Colonic mucosa (tissue), 4 donors: ENCODE measurements at regions not wholly inside any gene's neighbourhood (a gene's known extent, or its start where the extent isn't known, plus 50 kb on each side); places are given as distances from the start of the nearest gene placed in this dataset.

ENCODE experiments used
- DNase-seq: peaks from one replicate; pipeline ENCODE4 v3.0.0-alpha.2; 2020
- H3K27ac ChIP-seq: fragments of 200-600 bp; one replicate; pipeline ENCODE4 v1.8.0; 2021
- H3K27me3 ChIP-seq: fragments of 200-600 bp; one replicate; pipeline ENCODE4 v1.8.0; 2021
- H3K36me3 ChIP-seq: fragments of 200-600 bp; one replicate; pipeline ENCODE4 v1.8.0; 2021
- H3K4me1 ChIP-seq: fragments of 200-600 bp; one replicate; pipeline ENCODE4 v1.8.0; 2021; ENCODE audit warnings: mild to moderate bottlenecking
- H3K4me3 ChIP-seq: fragments of 200-600 bp; one replicate; pipeline ENCODE4 v1.8.0; 2021
- H3K9ac ChIP-seq, 2 donors: one replicate each; pipeline ENCODE4 v1.7.0; 2013; ENCODE audit warnings: control low read depth in 2 of 2, low read depth in 2 of 2, low read length in 2 of 2
- H3K9me3 ChIP-seq: fragments of 200-600 bp; one replicate; pipeline ENCODE4 v1.8.0; 2021
- intact Hi-C: fragments of 100-400 bp; cut with DNase I; formaldehyde crosslinking; loops from one replicate; pipeline ENCODE4 v1.14.1; 2022
- TF ChIP-seq, protein P1 (sequence below): fragments of 200-600 bp; IDR thresholded peaks from one replicate; pipeline ENCODE4 v1.8.0; 2022; ENCODE audit warnings: antibody characterized with exemption, mild to moderate bottlenecking
- donor health status: healthy.
- donor health status: DM: no; HTN: no; CAD: no.
- donor health status: DM: no; HTN: no; CAD: no.

DNA sequence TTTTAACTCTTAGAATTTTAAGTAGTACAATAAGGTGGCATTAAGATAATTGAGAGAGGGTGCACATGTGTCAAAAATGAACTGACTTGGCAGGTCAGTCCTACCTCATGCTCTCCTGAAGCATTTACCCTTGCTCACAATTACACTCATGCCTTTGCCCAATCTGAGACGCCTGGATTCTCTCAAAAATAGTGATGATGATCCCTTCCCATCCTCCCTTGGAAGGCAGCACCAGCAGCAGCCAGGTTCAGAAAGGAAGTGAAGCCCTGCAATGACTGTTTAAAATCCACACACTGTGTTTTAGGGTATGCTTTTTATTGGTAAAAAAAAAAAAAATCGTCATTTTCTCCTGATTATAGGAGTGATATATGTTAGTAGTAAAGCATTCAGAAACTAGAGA lies 246.6 kb downstream of the PRELID2 start:
- Histone ChIP-seq H3K4me3 (no peak overlapping the region), H3K9me3 (no peaks in the 10 kb centered on the region), H3K36me3 (no peaks in the 10 kb centered on the region), H3K4me1 (no peaks in the 10 kb centered on the region), H3K9ac (no peak overlapping the region), H3K27me3 (no peaks in the 10 kb centered on the region), H3K27ac (no peak overlapping the region)
- TF ChIP-seq, protein P1, sequence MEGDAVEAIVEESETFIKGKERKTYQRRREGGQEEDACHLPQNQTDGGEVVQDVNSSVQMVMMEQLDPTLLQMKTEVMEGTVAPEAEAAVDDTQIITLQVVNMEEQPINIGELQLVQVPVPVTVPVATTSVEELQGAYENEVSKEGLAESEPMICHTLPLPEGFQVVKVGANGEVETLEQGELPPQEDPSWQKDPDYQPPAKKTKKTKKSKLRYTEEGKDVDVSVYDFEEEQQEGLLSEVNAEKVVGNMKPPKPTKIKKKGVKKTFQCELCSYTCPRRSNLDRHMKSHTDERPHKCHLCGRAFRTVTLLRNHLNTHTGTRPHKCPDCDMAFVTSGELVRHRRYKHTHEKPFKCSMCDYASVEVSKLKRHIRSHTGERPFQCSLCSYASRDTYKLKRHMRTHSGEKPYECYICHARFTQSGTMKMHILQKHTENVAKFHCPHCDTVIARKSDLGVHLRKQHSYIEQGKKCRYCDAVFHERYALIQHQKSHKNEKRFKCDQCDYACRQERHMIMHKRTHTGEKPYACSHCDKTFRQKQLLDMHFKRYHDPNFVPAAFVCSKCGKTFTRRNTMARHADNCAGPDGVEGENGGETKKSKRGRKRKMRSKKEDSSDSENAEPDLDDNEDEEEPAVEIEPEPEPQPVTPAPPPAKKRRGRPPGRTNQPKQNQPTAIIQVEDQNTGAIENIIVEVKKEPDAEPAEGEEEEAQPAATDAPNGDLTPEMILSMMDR, result no peak
- intact Hi-C loops, result no loop called here
- DNase-seq, result no peak

GRCh38 chr5:145588113-145588512 lies 247.0 kb downstream of the PRELID2 start:
- H3K27me3 ChIP-seq, result no peaks in the 10 kb centered on the region
- no peak overlapping the region for H3K27ac ChIP-seq
- no peaks in the 10 kb centered on the region for H3K36me3 ChIP-seq
- no peak overlapping the region for H3K9ac ChIP-seq
- TF ChIP-seq, protein P1, result no peak
- no peak overlapping the region for H3K4me3 ChIP-seq
- DNase-seq, result no peak
- intact Hi-C loops, result no loop called here
- H3K9me3 ChIP-seq, result no peaks in the 10 kb centered on the region
- H3K4me1 ChIP-seq, result no peaks in the 10 kb centered on the region

DNA sequence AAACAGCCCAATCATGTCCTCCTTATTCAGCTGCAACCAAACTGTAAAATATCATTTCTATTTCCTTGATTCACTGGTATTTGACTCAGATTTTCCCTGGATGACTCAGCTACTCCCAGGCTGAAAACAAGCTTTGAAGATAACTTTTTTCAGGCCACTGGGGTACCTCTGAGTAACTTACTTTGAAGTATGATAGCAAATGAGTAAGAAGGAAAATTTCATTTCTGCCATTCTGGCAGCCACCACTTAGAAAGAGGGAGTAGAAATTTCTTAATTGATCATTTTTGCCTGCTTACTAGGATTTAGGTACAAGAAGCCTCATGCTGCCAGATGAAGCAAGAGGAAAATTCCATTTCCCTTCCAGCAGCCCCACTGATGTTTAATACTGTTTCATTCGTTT lies 247.4 kb downstream of the PRELID2 start:
- TF ChIP-seq, protein P1, result no peak
- Histone ChIP-seq H3K36me3 (no peaks in the 10 kb centered on the region), H3K4me1 (no peaks in the 10 kb centered on the region), H3K27me3 (no peaks in the 10 kb centered on the region), H3K9ac (no peak overlapping the region), H3K9me3 (no peaks in the 10 kb centered on the region), H3K4me3 (no peak overlapping the region), H3K27ac (no peak overlapping the region)
- DNase-seq, result no peak
- intact Hi-C loops, result no loop called here

- H3K4me3 ChIP-seq, result no peak overlapping the region
- no peaks in the 10 kb centered on the region for H3K9me3 ChIP-seq
- no peak overlapping the region for H3K9ac ChIP-seq
- TF ChIP-seq, protein P1, result no peak
- no peak for DNase-seq
- intact Hi-C loops, result no loop called here
- H3K27me3 ChIP-seq, result no peaks in the 10 kb centered on the region
- H3K4me1 ChIP-seq, result no peaks in the 10 kb centered on the region
- H3K27ac ChIP-seq, result no peak overlapping the region
- no peaks in the 10 kb centered on the region for H3K36me3 ChIP-seq
Measured at GRCh38 chr5:145587308-145587672, 247.9 kb downstream of the PRELID2 start.

DNA sequence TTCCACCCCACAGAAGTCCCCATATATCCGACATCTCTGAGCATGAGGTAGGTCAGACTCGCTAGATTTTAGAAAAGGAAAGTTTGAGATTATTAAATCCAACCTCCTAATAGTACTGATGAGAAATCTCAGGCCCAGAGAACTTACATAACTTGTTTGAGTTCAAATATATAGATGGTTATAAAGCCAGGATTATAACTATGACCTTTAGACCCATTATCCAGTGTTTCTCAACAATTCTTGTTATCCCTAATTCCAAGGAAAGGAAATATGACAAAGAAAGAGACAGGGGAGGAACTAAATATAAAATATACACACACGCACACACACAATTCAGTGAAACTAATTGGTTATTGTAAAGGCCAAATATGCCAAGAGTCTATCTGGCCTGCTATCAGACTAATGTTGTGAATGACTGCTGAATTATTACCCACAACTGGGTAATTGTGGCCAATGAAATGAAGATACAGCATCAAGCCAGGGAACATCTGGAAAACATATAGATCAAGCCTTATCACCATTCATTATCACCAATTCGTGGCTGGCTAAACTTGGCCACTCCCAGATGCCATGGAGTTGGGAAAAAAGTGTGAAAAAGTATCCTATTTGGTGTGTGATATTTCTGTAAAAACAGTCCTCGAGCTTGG lies 248.4 kb downstream of the PRELID2 start:
- H3K27me3 ChIP-seq, result no peaks in the 10 kb centered on the region
- peak overlapping the region; percentile 11 for H3K27ac ChIP-seq

More for the DNA sequence above, 248.4 kb downstream of the PRELID2 start:
- Histone ChIP-seq H3K9me3 (no peaks in the 10 kb centered on the region), H3K36me3 (no peaks in the 10 kb centered on the region), H3K4me3 (no peak overlapping the region), H3K9ac (no peak overlapping the region), H3K4me1 (no peaks in the 10 kb centered on the region)
- intact Hi-C loops, result no loop called here
- no peak for DNase-seq
- TF ChIP-seq, protein P1, result no peak
